Cardiac muscle cell (in vitro differentiated cells and primary cell): ENCODE measurements at regions not wholly inside any gene's neighbourhood (a gene's known extent, or its start where the extent isn't known, plus 50 kb on each side); places are given as distances from the start of the nearest gene placed in this dataset.
A peak's percentile ranks its signal among the peaks of the same experiment; 100 is the strongest.

Source experiments
- DNase-seq, 2 donors: peaks; one replicate each; pipeline versions ENCODE4 v3.0.0 to v3.0.0-alpha.2; 2010 to 2017; ENCODE audit warnings: low read depth in 1 of 2, low spot score in 1 of 2
- H3K27ac ChIP-seq: fragments of 200-600 bp; sonication (generic); 2 replicates; pipeline ENCODE4 v1.5.1; 2016
- H3K27me3 ChIP-seq: fragments of 200-600 bp; sonication (generic); 2 replicates; pipeline ENCODE4 v1.6.0; 2016; ENCODE audit warnings: control low read depth
- H3K36me3 ChIP-seq: fragments of 200-600 bp; sonication (generic); 2 replicates; pipeline ENCODE4 v1.5.1; 2016; ENCODE audit warnings: control low read depth
- H3K4me1 ChIP-seq: fragments of 200-600 bp; sonication (generic); 2 replicates; pipeline ENCODE4 v1.8.1; 2017; ENCODE audit warnings: low read depth, mild to moderate bottlenecking, mixed run types
- H3K4me3 ChIP-seq: fragments of 200-600 bp; sonication (generic); 2 replicates; pipeline ENCODE4 v1.5.1; 2016; ENCODE audit warnings: mild to moderate bottlenecking
- H3K9me3 ChIP-seq: fragments of 200-600 bp; sonication (generic); 2 replicates; pipeline ENCODE4 v1.5.1; 2017; ENCODE audit warnings: low read depth, mild to moderate bottlenecking, control low read depth
- TF ChIP-seq, protein P1 (sequence below): IDR thresholded peaks from 2 replicates; pipeline ENCODE4 v1.5.1; 2012; ENCODE audit warnings: low read depth, mild to moderate bottlenecking, low read length

DNA sequence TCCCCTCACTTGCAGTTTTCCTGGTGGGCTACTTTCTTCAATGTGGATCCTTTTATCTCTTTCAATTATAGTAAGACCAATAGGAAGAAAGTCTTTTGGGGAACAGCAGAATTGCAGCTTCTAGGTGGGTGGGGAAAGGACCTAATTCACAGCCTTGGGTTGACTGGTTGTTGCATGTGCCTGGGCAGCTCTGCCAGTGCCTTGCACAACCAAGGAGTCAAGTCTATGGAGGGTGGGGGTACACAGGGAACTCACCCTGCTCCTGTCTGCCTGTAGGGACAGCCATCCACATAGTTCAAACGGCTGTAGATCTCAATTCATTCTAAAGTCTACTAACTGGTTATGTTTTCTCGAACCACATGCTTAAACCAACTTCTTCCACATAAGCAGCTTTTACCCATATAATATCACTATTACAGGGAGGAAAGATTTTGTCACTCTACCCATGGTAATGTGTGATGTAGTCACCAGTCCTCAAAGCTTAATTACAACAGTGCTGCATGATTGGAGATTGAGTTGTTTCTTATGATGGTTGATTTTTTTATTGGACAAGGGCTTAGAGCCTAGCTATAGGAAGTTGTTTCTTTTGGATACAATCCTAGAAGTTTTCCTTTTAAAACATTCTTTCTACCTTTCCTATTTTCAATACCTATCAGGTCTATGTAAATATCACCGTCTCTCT lies 117.7 kb upstream of the FRMD6 start:
- no peaks in the 10 kb centered on the region for H3K36me3 ChIP-seq
- TF ChIP-seq, protein P1, sequence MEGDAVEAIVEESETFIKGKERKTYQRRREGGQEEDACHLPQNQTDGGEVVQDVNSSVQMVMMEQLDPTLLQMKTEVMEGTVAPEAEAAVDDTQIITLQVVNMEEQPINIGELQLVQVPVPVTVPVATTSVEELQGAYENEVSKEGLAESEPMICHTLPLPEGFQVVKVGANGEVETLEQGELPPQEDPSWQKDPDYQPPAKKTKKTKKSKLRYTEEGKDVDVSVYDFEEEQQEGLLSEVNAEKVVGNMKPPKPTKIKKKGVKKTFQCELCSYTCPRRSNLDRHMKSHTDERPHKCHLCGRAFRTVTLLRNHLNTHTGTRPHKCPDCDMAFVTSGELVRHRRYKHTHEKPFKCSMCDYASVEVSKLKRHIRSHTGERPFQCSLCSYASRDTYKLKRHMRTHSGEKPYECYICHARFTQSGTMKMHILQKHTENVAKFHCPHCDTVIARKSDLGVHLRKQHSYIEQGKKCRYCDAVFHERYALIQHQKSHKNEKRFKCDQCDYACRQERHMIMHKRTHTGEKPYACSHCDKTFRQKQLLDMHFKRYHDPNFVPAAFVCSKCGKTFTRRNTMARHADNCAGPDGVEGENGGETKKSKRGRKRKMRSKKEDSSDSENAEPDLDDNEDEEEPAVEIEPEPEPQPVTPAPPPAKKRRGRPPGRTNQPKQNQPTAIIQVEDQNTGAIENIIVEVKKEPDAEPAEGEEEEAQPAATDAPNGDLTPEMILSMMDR, result no peak
- no peaks in the 10 kb centered on the region for H3K27me3 ChIP-seq
- no peaks in the 10 kb centered on the region for H3K9me3 ChIP-seq
- H3K27ac ChIP-seq, result no peak overlapping the region
- no peaks in the 10 kb centered on the region for H3K4me1 ChIP-seq
- no peak for DNase-seq
- no peak overlapping the region for H3K4me3 ChIP-seq

DNA sequence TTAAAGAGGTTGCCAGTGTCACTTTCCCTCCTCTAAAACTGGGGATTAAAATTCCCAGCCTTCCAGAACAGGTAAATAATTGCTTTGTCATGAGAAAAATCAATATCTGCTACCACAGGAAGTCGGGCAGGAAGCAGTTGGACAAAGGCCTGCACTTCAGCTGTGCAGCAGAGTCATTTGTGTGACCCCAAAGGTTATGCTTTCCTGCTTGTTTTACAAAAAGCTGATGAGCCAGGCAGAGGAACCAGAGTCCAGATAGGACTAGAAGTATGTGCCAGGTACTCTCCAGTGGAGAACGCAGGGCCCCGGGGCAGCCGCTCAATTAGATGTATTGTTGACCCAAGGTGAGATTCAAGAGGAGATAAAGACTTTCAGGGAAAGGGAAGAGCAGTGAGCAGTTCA lies 117.1 kb upstream of the FRMD6 start:
- DNase-seq, result no peak
- H3K9me3 ChIP-seq, result no peaks in the 10 kb centered on the region
- TF ChIP-seq, protein P1, result no peak
- H3K36me3 ChIP-seq, result no peaks in the 10 kb centered on the region
- H3K4me1 ChIP-seq, result no peaks in the 10 kb centered on the region
- H3K4me3 ChIP-seq, result no peak overlapping the region
- H3K27me3 ChIP-seq, result no peaks in the 10 kb centered on the region
- no peak overlapping the region for H3K27ac ChIP-seq

DNA sequence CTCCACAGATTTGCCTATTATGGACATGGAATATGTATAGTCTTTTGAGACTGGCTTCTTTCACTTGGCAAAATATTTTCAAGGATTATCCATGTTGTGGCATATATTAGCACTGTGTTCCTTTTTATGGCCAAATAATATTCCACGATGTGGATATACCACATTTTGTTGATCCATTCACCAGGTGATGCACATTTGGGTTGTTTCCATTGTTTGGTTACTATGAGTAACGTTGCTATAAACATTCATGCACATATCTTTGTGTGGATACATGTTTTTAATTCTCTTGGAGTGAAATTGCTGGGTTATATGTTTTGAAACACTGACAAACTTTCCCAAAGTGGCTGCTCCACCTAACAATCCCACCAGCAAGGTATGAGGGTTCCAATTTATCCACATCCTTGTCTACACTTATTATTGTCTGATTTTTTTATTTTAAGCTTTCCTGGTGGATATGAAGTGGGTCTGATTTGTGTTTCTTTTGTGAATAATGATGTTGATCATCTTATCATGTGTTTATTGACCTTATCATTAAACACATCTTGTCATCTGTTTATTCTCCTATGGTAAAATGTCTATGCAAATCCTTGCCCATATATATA lies 116.2 kb upstream of the FRMD6 start:
- Histone ChIP-seq H3K4me1 (no peaks in the 10 kb centered on the region), H3K4me3 (no peak overlapping the region), H3K9me3 (no peaks in the 10 kb centered on the region), H3K27ac (no peak overlapping the region), H3K27me3 (no peaks in the 10 kb centered on the region), H3K36me3 (no peaks in the 10 kb centered on the region)
- no peak for DNase-seq
- TF ChIP-seq, protein P1, result no peak

DNA sequence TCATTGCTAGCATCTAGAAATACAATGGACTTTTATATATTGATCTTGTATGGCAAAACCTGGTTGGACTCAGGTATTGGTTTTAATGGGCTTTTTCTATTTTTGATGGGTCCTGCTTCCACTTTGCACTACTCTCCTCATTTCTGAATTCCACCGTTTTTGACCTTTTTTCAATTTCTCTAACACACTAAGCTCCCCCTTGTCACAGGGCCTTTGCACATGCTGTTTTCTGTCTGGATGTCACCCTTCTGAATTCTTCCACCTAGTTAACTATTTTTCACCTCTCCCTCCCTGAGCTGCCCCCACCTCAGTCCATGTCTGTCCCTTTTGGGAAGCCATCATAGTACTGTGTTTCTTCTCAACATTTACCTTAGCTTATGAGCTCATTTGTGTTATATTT lies 112.7 kb upstream of the FRMD6 start:
- H3K4me1 ChIP-seq, result no peaks in the 10 kb centered on the region
- H3K9me3 ChIP-seq, result no peaks in the 10 kb centered on the region
- no peak overlapping the region for H3K27ac ChIP-seq
- TF ChIP-seq, protein P1, result no peak
- no peak overlapping the region for H3K4me3 ChIP-seq
- no peak for DNase-seq
- H3K36me3 ChIP-seq, result no peaks in the 10 kb centered on the region
- H3K27me3 ChIP-seq, result no peaks in the 10 kb centered on the region

DNA sequence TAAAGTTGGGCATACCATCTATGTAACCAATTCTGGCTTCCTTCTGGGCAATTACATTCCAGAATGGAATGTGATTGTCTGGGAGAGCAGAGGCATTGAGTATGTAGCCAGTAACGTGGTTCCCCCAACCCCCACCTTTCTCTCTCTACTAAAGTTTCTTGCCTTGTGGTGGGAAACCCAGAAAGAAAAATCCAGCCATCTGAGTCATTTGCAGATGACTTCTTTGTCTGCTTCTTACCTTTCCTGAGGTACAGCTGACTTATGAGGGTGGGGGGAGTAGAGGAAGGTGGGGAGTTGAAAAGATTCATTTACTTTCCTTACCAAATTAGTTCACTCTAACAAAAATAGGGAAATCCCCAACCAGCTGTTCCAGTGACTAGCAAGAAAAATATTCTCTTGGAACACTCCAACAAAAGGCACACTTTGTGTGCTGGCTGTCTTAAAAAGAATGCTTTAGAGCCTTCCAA lies 112.1 kb upstream of the FRMD6 start:
- TF ChIP-seq, protein P1, result no peak
- Histone ChIP-seq H3K4me3 (no peak overlapping the region), H3K9me3 (no peaks in the 10 kb centered on the region), H3K27me3 (no peaks in the 10 kb centered on the region), H3K4me1 (no peaks in the 10 kb centered on the region), H3K36me3 (no peaks in the 10 kb centered on the region), H3K27ac (no peak overlapping the region)
- peak in 1 of 2 donors; percentile 77 for DNase-seq
